ENCODE measurements at regions not wholly inside any gene's neighbourhood (a gene's known extent, or its start where the extent isn't known, plus 50 kb on each side); places are given as distances from the start of the nearest gene placed in this dataset.
"Not testable (repeated sequence)": the region's sequence is repeated elsewhere in the genome, so short reads cannot be mapped to it uniquely, and the experiment has no call there.

GRCh38 chr7:150147524-150147923 lies 175.6 kb upstream of the LRRC61 start:
- not testable (repeated sequence) for DNase-seq; H3K27me3 Mint-ChIP-seq (ENCODE audit: insufficient read depth); H3K27ac Mint-ChIP-seq; H3K36me3 Mint-ChIP-seq (ENCODE audit: low read depth); H3K4me1 Mint-ChIP-seq (ENCODE audit: low read depth); H3K9me3 Mint-ChIP-seq; H3K4me3 Mint-ChIP-seq

- H3K4me3 Mint-ChIP-seq; H3K27ac Mint-ChIP-seq; H3K4me1 Mint-ChIP-seq (ENCODE audit: low read depth); H3K9me3 Mint-ChIP-seq; DNase-seq; H3K36me3 Mint-ChIP-seq (ENCODE audit: low read depth); H3K27me3 Mint-ChIP-seq (ENCODE audit: insufficient read depth): not testable (repeated sequence)
These were observed 167.1 kb upstream of the LRRC61 start for GRCh38 chr7:150156015-150156414.

- not testable (repeated sequence) for DNase-seq; H3K9me3 Mint-ChIP-seq; H3K4me3 Mint-ChIP-seq; H3K27ac Mint-ChIP-seq; H3K4me1 Mint-ChIP-seq (ENCODE audit: low read depth); H3K36me3 Mint-ChIP-seq (ENCODE audit: low read depth); H3K27me3 Mint-ChIP-seq (ENCODE audit: insufficient read depth)
These were observed 164.5 kb upstream of the LRRC61 start for GRCh38 chr7:150158696-150159095.

GRCh38 chr7:150169515-150169914 lies 153.6 kb upstream of the LRRC61 start:
- H3K4me1 Mint-ChIP-seq (ENCODE audit: low read depth); H3K4me3 Mint-ChIP-seq; H3K36me3 Mint-ChIP-seq (ENCODE audit: low read depth); H3K27ac Mint-ChIP-seq; DNase-seq; H3K27me3 Mint-ChIP-seq (ENCODE audit: insufficient read depth): not testable (repeated sequence)
- H3K9me3 Mint-ChIP-seq, result peaks cover 12% of the 10 kb centered on the region; the same call in 1 of the 2 replicates

- not testable (repeated sequence) for H3K36me3 Mint-ChIP-seq (ENCODE audit: low read depth); H3K4me1 Mint-ChIP-seq (ENCODE audit: low read depth); DNase-seq; H3K27me3 Mint-ChIP-seq (ENCODE audit: insufficient read depth); H3K4me3 Mint-ChIP-seq; H3K27ac Mint-ChIP-seq
- peaks cover 12% of the 10 kb centered on the region; the same call in 1 of the 2 replicates for H3K9me3 Mint-ChIP-seq
These were observed 153.1 kb upstream of the LRRC61 start for GRCh38 chr7:150169943-150170490.

GRCh38 chr7:150183602-150184001 lies 139.6 kb upstream of the LRRC61 start:
- not testable (repeated sequence) for H3K27me3 Mint-ChIP-seq (ENCODE audit: insufficient read depth); H3K4me1 Mint-ChIP-seq (ENCODE audit: low read depth); DNase-seq; H3K4me3 Mint-ChIP-seq; H3K27ac Mint-ChIP-seq; H3K36me3 Mint-ChIP-seq (ENCODE audit: low read depth)
- H3K9me3 Mint-ChIP-seq, result peaks cover 13% of the 10 kb centered on the region

- H3K27me3 Mint-ChIP-seq (ENCODE audit: insufficient read depth); H3K36me3 Mint-ChIP-seq (ENCODE audit: low read depth); H3K27ac Mint-ChIP-seq; H3K4me1 Mint-ChIP-seq (ENCODE audit: low read depth); DNase-seq; H3K9me3 Mint-ChIP-seq; H3K4me3 Mint-ChIP-seq: not testable (repeated sequence)
These were observed 133.2 kb upstream of the LRRC61 start for GRCh38 chr7:150189963-150190362.

- H3K9me3 Mint-ChIP-seq; H3K36me3 Mint-ChIP-seq (ENCODE audit: low read depth); DNase-seq: not testable (repeated sequence)
These were observed 130.6 kb upstream of the LRRC61 start for GRCh38 chr7:150192541-150192940.

GRCh38 chr7:150193866-150194265 lies 129.3 kb upstream of the LRRC61 start:
- not testable (repeated sequence) for H3K4me3 Mint-ChIP-seq; H3K27me3 Mint-ChIP-seq (ENCODE audit: insufficient read depth); H3K9me3 Mint-ChIP-seq; DNase-seq; H3K36me3 Mint-ChIP-seq (ENCODE audit: low read depth); H3K27ac Mint-ChIP-seq; H3K4me1 Mint-ChIP-seq (ENCODE audit: low read depth)

More at GRCh38 chr7:150192541-150192940, 130.6 kb upstream of the LRRC61 start:
- not testable (repeated sequence) for H3K27ac Mint-ChIP-seq; H3K4me3 Mint-ChIP-seq; H3K27me3 Mint-ChIP-seq (ENCODE audit: insufficient read depth); H3K4me1 Mint-ChIP-seq (ENCODE audit: low read depth)

All from HFFc6 (cell line).